Osteoblast (primary cell): ENCODE measurements at regions not wholly inside any gene's neighbourhood (a gene's known extent, or its start where the extent isn't known, plus 50 kb on each side); places are given as distances from the start of the nearest gene placed in this dataset.

Source experiments
- DNase-seq: peaks from one replicate; pipeline ENCODE4 v3.0.0; 2011; ENCODE audit warnings: low spot score, mixed read lengths; ENCODE audit not compliant: insufficient read length; ENCODE audit errors: missing footprints
- H2AFZ ChIP-seq: 2 replicates; pipeline ENCODE4 v1.6.0; 2011; ENCODE audit warnings: mild to moderate bottlenecking, low read length
- H3K27ac ChIP-seq: 2 replicates; pipeline ENCODE4 v1.5.1; 2011; ENCODE audit warnings: mild to moderate bottlenecking, low read depth, low read length, moderate library complexity
- H3K27me3 ChIP-seq: 2 replicates; pipeline ENCODE4 v1.6.0; 2012; ENCODE audit warnings: mild to moderate bottlenecking, control low read depth, inconsistent platforms, low read length, moderate library complexity; ENCODE audit not compliant: insufficient read depth
- H3K36me3 ChIP-seq: 2 replicates; pipeline ENCODE4 v1.5.1; 2011; ENCODE audit warnings: mild to moderate bottlenecking, low read length, control low read depth, moderate library complexity; ENCODE audit not compliant: insufficient read depth
- H3K4me1 ChIP-seq: 2 replicates; pipeline ENCODE4 v1.5.1; 2011; ENCODE audit warnings: mild to moderate bottlenecking, low read length, control low read depth, moderate library complexity; ENCODE audit not compliant: insufficient read depth
- H3K4me2 ChIP-seq: 2 replicates; pipeline ENCODE4 v1.6.0; 2011; ENCODE audit warnings: mild to moderate bottlenecking, low read length; ENCODE audit not compliant: insufficient read depth
- H3K4me3 ChIP-seq: fragments of 200-600 bp; sonication (generic); 3 replicates; pipeline ENCODE4 v1.5.1; 2012; ENCODE audit warnings: mild to moderate bottlenecking, low read length, inconsistent platforms; ENCODE audit not compliant: insufficient read depth
- H3K79me2 ChIP-seq: 2 replicates; pipeline ENCODE4 v1.6.0; 2012; ENCODE audit warnings: mild to moderate bottlenecking, low read length, control low read depth, inconsistent platforms; ENCODE audit not compliant: insufficient read depth
- H3K9me3 ChIP-seq: 2 replicates; pipeline ENCODE4 v1.5.1; 2011; ENCODE audit warnings: low read depth, low read length, control low read depth
- H4K20me1 ChIP-seq: 2 replicates; pipeline ENCODE4 v1.6.0; 2012; ENCODE audit warnings: mild to moderate bottlenecking, low read length, control low read depth; ENCODE audit not compliant: insufficient read depth
- TF ChIP-seq, protein P1 (sequence below): IDR thresholded peaks from 2 replicates; pipeline ENCODE4 v1.5.1; 2011; ENCODE audit warnings: mild to moderate bottlenecking, low read depth, low read length, moderate library complexity; ENCODE audit errors: extremely low read depth

DNA sequence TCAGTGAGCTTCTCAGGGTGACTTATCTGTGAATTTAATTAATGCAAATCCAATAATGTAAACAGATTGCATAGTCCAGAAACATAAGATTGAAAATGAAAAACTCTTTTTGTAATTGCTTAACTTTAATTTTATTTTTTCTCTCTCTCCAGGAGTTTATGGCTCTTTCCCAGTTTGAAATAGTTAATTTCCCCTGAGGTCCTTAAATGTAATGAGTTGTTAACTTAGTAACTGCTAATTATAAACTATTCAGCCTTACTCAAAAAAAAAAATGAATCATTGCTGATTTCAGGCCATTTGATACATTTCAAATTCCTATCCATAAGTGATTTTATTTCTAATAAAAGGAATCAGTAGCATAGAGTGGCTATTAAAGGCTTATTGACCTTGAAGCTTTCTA is 84.1 kb upstream of the TRPC4 start:
- H2AFZ ChIP-seq: no peak overlapping the region
- H3K4me2 ChIP-seq: no peak overlapping the region
- no peaks in the 10 kb centered on the region for H3K9me3 ChIP-seq
- no peaks in the 10 kb centered on the region for H3K27me3 ChIP-seq
- no peaks in the 10 kb centered on the region for H4K20me1 ChIP-seq
- H3K4me1 ChIP-seq: no peaks in the 10 kb centered on the region
- TF ChIP-seq, protein P1, sequence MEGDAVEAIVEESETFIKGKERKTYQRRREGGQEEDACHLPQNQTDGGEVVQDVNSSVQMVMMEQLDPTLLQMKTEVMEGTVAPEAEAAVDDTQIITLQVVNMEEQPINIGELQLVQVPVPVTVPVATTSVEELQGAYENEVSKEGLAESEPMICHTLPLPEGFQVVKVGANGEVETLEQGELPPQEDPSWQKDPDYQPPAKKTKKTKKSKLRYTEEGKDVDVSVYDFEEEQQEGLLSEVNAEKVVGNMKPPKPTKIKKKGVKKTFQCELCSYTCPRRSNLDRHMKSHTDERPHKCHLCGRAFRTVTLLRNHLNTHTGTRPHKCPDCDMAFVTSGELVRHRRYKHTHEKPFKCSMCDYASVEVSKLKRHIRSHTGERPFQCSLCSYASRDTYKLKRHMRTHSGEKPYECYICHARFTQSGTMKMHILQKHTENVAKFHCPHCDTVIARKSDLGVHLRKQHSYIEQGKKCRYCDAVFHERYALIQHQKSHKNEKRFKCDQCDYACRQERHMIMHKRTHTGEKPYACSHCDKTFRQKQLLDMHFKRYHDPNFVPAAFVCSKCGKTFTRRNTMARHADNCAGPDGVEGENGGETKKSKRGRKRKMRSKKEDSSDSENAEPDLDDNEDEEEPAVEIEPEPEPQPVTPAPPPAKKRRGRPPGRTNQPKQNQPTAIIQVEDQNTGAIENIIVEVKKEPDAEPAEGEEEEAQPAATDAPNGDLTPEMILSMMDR: no peak
- no peak for DNase-seq
- H3K79me2 ChIP-seq: no peaks in the 10 kb centered on the region
- no peak overlapping the region for H3K27ac ChIP-seq
- no peaks in the 10 kb centered on the region for H3K36me3 ChIP-seq
- no peak overlapping the region for H3K4me3 ChIP-seq

DNA sequence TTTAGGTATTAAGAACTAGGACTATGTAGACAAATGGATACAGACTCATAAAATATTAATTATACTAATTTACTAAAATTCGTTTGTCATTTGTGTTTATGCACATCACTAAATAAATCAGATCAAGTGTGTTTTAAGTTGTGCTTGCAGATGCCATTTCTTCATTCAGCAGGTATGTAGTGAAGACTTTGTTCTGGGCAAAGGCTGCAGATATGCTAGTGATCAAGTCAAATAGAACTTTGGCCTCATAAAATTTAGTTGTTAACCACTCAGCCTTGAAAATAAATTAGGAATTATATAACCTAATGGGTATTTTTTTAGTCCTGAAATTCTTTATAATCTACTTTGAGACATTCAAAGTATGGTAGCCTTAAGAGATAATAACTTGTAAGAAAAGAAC is 80.4 kb upstream of the TRPC4 start:
- H3K4me1 ChIP-seq: no peaks in the 10 kb centered on the region

DNA sequence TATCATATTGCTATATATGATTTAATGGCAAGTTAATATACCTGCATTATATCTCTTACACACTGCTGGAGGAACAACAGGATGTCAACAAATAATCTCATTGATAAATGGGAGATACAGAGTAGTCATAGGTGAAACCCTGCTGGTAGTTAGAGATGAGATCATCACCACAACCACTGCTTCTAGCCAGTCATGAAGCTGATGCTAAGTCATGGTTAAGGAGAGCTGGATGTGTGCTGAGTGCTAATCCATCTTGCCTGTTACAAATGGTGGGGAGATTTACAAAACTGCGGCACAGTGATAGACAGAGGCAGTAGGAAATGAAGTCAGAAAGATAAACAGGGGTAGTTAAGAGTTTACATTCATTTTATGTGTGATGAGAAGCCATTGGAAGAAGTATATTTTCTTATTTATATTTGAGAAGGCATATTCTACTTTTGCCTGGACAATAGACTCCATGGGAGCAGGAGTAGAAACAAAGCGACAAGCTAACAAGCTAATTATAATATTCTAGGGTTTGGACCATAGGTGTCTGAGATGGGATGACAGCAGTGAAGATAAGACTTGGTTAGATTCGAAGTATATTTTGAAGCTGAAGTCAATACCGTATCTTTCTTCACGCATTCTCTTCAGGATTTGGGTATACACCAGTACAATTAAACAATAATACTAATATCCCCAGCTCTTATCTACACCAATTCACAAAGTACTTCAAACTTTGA is 78.0 kb upstream of the TRPC4 start:
- Histone ChIP-seq H3K79me2 (no peaks in the 10 kb centered on the region), H3K27ac (no peak overlapping the region), H3K4me2 (no peak overlapping the region), H3K4me1 (no peaks in the 10 kb centered on the region), H4K20me1 (no peaks in the 10 kb centered on the region), H2AFZ (no peak overlapping the region), H3K4me3 (no peak overlapping the region), H3K27me3 (no peaks in the 10 kb centered on the region), H3K9me3 (no peaks in the 10 kb centered on the region), H3K36me3 (no peaks in the 10 kb centered on the region)
- no peak for DNase-seq
- TF ChIP-seq, protein P1: no peak

More for the DNA sequence above, 80.4 kb upstream of the TRPC4 start:
- Histone ChIP-seq H4K20me1 (no peaks in the 10 kb centered on the region), H3K4me3 (no peak overlapping the region), H3K9me3 (no peaks in the 10 kb centered on the region), H3K27ac (no peak overlapping the region), H2AFZ (no peak overlapping the region), H3K27me3 (no peaks in the 10 kb centered on the region), H3K4me2 (no peak overlapping the region), H3K79me2 (no peaks in the 10 kb centered on the region), H3K36me3 (no peaks in the 10 kb centered on the region)
- no peak for DNase-seq
- TF ChIP-seq, protein P1: no peak

DNA sequence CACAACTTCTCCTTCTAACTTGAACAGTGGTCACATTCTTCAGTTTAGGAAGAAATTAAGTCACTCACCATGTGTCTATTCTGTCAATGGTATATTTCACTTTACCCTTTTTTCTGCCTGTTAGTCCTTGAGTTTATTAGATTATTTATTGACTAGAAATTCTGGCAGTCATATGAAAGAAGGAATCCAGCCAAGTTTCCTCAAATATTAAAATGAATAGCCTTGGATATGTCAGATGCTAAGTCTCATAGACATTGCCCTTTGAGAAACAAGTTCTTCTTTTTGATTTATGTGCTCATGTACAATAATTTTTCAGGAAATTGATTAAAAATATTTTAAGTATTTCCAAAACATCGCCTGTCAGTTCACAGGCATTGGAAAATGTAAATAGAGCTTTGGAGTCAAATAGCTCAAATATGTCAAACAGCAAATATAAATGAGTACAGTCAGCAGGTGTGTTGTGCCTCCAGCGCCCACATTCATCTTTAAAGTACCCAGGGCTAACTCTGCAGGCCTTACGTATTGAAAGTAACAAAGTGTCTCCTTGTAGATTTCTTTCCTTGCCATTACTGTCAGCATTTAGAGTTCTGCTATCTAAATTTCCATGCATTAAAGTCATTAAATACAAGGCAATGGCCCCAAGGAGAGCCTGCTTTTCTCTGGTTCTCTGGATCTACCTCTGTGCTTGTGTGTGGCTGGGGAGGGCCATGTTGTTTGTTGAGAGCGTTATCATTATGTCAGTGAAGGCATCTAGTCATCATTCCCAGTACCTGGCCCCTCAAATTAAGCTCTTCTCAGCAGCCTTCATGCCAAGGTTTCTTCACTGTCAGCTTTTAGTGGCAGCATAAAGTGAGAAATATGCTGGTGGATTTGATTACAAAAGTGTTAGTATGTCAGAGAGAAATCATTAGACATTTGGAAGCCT is 76.3 kb upstream of the TRPC4 start:
- TF ChIP-seq, protein P1: no peak
- Histone ChIP-seq H3K4me2 (no peak overlapping the region), H4K20me1 (no peaks in the 10 kb centered on the region), H3K27ac (no peak overlapping the region), H3K79me2 (no peaks in the 10 kb centered on the region), H2AFZ (no peak overlapping the region), H3K4me1 (no peaks in the 10 kb centered on the region), H3K9me3 (no peaks in the 10 kb centered on the region), H3K27me3 (no peaks in the 10 kb centered on the region), H3K36me3 (no peaks in the 10 kb centered on the region), H3K4me3 (no peak overlapping the region)
- DNase-seq: no peak
